Neural progenitor cell (in vitro differentiated cells): ENCODE measurements at regions not wholly inside any gene's neighbourhood (a gene's known extent, or its start where the extent isn't known, plus 50 kb on each side); places are given as distances from the start of the nearest gene placed in this dataset.

Experiments
- EZH2 ChIP-seq: fragments of 200-600 bp; sonication (generic); IDR thresholded peaks from 2 replicates; pipeline ENCODE4 v1.6.1; 2017; ENCODE audit warnings: antibody characterized with exemption, mild to moderate bottlenecking, moderate library complexity
- TF ChIP-seq, protein P1 (sequence below): fragments of 200-600 bp; sonication (generic); IDR thresholded peaks from 2 replicates; pipeline ENCODE4 v1.5.1; 2017; ENCODE audit warnings: antibody characterized with exemption, mild to moderate bottlenecking

DNA sequence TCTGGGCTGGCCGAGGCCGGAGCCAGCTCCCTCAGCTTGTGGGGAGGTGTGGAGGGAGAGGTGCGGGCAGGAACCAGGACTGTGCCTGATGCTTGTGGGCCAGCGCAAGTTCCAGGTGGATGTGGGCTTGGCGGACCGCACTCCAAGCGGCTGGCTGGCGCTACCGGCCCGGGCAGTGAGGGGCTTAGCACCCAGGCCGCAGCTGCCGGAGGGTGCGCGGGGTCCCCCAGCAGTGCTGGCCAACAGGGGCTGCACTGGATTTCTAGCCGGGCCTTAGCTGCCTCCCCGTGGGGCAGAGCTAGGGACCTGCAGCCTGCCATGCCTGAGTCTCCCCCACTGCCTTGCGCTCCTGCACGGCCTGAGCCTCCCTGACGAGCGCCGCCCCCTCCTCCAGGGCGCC lies 242.8 kb downstream of the CCSER2 start:
- TF ChIP-seq, protein P1, sequence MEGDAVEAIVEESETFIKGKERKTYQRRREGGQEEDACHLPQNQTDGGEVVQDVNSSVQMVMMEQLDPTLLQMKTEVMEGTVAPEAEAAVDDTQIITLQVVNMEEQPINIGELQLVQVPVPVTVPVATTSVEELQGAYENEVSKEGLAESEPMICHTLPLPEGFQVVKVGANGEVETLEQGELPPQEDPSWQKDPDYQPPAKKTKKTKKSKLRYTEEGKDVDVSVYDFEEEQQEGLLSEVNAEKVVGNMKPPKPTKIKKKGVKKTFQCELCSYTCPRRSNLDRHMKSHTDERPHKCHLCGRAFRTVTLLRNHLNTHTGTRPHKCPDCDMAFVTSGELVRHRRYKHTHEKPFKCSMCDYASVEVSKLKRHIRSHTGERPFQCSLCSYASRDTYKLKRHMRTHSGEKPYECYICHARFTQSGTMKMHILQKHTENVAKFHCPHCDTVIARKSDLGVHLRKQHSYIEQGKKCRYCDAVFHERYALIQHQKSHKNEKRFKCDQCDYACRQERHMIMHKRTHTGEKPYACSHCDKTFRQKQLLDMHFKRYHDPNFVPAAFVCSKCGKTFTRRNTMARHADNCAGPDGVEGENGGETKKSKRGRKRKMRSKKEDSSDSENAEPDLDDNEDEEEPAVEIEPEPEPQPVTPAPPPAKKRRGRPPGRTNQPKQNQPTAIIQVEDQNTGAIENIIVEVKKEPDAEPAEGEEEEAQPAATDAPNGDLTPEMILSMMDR = no peak
- no peak for TF ChIP-seq EZH2
